Caki2 (cell line): ENCODE measurements at regions not wholly inside any gene's neighbourhood (a gene's known extent, or its start where the extent isn't known, plus 50 kb on each side); places are given as distances from the start of the nearest gene placed in this dataset.

Experiments
- DNase-seq: peaks from one replicate; pipeline ENCODE4 v3.0.0-alpha.2; 2015; ENCODE audit warnings: low read depth
- in situ Hi-C: cut with HindIII; loops from 2 replicates; pipeline ENCODE4 v1.10.0; 2016; ENCODE audit warnings: low sequenced_read_pairs, low pct_unique_long_range_greater_than_20kb, mixed read lengths

DNA sequence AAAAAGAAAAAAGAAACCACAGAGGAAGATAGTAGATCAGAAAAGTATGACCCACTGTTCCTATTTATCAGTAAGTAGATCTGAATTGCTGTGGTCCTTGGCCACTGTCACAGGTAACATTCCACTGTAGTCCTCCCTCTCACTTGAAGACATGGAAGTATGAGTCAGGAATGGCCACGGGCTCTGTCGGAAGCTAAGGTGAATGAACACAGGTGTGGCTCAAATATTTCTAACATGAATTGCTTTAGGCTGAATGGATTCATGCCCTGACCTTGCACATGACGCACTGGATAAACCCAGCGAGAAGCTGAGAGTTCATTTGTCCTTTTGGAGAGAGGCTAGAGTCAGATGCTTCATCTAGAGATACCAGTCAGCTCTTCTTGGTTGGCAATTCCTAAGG is 224.5 kb upstream of the SP8 start:
- peak; percentile 48 for DNase-seq
- in situ Hi-C loops, result no loop called here

DNA sequence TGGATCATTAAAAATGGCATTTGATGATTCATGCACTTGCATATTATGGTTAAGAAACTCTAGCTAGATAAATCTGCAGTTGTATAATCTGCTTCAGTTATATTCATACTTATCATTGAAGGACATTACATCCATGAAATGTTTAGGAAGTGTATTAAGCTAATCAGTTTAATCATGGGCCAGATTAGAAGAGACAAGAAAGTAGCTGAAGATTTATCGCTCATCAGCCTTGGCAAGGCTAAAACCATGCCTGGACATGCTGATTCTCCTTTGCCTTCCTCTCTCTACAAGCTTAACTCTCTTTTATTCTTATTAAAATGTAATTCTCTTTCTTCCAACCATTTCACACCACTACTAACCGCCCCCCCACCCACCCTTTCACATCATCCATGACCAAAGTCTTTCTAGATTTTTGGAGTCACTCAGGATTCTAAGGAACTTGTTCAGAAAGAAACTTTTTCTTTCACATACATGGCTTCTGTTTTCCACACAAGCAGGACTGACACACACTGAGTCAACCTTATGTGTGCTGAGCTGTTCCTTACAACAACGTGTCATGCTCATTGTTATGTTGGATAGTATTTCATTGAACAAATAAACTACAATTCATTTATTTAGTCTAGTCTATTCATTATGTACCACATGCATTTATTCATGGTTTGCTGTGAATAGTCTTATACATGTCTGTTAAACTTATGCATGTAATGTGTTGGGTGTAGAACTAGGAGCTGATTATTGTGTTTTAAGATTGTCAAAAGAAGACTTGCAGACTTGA is 227.3 kb upstream of the SP8 start:
- in situ Hi-C loops, result no loop called here
- DNase-seq, result no peak

DNA sequence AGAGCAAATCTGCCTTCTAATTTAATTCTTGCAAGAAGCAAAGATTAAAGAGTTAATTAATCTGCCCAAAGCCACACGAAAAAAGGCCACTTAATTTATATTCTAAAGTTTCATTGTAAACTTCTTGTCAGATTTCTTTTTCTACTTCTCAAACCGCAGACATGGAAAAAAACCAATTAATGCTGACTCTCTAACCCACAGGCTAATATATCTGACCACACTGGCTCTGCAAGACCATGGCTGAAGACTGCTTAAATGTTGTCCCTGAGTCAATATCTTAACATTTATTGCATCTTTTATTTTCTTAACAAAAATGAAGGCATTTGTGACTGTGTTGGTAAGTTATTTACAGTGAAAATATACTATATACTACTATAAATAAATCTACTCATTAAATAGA is 234.0 kb upstream of the SP8 start:
- DNase-seq, result no peak

DNA sequence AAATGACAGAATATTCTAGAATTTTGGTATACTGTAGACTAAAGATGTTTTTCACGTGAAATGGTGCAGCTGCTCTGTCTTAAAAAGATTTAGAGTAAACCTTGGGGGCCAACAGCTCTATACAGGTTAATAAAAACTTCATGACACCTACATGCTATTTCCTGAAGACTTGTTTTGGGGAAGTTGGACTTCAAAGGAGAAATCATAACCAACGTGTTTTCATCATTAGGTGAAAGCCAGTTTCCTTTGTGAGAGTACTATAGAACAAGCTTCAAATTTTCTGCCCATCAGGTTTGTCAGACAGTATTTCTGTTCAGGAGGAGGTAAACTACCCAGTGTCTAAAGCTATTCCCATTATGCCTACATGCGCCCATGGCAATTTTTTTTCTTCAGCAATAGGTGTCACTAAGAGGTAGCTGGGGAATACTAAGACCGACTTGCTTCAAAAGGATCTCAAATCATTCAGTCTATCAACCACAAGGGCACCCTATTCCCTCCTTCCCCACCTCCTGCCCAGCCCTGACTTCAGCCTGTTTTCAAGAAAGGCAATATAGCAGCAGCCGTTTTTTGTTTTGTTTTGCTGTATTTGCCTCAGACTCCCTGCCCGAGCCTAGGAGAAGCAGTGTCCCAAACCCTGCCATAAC is 237.3 kb upstream of the SP8 start:
- in situ Hi-C loops, result no loop called here
- no peak for DNase-seq

More for the DNA sequence above, 234.0 kb upstream of the SP8 start:
- in situ Hi-C loops, result no loop called here

DNA sequence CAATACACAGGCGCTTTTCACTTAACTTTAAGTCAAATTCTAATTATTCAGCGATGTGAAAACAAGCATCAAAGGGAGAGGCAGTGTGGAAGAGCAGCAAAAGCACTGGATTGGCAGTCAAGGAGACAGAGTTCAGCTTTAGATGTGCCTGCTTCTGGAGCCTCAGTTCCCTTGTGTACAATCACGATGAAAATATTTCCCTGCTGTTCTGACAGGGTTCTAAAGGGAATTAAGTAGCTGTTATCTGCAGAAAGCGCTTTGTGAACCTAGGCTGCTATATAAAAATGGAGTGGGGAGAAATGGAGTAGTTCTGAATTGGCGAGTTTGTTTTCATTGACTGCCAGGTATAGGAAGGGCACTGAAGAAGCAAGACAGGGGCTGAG is 237.8 kb upstream of the SP8 start:
- in situ Hi-C loops, result no loop called here

DNA sequence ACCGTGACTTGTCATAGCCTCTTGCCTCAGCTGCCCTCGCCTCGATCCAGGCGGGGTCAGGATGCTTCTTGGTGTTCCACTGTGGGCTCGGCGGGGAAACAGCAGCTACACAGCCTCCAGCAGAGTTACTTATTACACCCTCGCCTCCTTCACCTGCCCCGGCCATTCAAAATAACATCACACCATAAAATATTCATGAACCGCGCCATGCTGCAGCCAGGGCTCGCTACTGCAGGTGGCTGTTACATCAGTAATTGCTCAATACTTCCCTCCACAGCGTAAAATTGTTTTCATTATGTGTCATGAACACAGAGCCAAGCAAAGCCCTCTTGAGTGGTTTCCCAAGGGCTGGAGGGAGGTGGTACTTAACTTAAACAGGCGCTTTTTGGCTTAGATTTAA is 241.5 kb upstream of the SP8 start:
- peak; percentile 78 for DNase-seq
- in situ Hi-C loops, result no loop called here

More for the DNA sequence above, 237.8 kb upstream of the SP8 start:
- DNase-seq, result no peak

DNA sequence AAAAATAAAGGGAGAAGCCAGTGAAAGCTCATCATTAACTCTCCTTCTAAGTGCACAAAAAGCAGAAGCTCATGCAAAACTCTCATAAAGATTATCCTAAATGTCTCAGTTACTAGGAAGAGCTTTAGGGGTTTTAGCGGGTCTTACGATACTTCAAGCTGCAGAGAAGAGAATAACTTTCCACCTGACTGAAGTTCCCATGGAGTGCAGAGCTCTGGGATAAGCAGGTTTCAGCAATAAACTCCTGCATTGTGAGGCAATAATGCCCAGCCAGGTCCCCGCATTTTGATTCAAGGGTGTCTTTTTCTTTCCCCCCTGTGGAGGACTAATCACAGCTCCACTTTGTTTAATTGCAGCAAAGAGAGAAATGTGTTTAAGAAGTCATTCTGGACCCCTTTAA is 241.9 kb upstream of the SP8 start:
- DNase-seq, result no peak
- in situ Hi-C loops, result no loop called here

DNA sequence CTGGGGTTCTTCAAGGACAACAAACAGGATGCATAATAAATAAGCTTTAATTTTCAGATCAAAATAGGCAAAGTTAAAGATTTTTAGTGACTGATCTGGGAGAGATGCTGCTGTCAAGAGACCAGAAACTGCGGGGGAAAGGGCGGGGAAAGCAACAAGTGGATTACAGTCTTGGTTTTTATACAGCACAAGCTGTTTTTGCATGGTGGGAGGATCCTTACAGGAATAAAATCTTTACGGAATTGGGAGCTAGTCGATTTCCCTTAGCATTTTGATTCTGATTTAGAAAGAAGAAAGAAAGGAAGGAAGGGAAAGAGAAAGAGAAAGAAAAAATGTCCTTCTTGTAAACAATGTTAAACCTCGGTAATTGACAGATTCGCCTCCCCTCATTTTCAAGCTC is 242.3 kb upstream of the SP8 start:
- DNase-seq, result no peak
- in situ Hi-C loops, result no loop called here

DNA sequence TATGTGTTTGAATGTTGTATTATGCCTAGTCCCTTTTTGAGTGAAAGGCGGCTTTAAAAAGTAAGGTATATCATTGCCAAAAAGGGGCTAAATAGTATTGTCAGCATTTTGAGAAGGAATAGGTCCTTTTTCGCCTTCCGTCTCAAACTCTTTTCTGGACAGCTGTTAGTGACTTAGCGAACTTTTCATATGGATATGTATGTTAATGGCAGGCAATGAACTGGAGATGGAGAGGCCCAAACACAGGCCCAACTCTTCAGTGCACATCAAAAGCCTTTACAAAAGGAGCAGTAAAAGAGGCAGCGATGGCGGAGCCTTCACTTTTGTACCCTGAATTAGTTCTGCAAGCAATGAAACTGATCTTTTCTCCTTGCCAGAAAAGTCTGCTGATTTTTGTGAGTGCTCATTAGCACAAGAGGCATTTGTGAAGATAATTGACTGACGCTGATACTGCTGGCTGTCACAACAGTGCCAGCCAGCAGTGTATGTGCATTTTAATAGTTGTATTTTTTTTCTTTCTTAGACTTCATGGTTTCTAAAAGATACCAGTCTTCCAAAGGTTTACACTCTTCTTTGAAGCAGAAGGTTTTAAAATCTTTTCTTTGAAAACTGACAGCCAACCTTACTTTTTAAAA is 243.7 kb upstream of the SP8 start:
- in situ Hi-C loops, result no loop called here
- no peak for DNase-seq

DNA sequence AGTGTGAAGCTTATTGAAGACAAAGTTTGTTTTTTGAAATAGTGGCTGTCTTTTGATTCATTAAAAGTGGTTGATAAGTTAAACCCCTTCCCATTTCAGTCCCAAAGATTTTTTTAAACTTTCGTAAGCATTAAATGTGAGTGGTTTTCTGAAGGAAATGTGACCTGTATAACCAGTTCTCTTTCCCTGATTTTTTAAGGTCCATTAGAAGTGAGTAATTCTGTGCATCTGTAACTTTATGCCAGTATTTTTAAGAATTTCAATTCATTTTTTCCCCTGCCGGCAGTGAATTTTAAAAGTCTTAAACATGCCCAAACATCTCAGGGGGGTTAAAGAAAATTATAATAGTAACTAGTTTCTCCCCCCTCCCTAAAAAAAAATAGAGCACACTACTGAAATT is 254.6 kb upstream of the SP8 start:
- in situ Hi-C loops, result no loop called here
- no peak for DNase-seq

DNA sequence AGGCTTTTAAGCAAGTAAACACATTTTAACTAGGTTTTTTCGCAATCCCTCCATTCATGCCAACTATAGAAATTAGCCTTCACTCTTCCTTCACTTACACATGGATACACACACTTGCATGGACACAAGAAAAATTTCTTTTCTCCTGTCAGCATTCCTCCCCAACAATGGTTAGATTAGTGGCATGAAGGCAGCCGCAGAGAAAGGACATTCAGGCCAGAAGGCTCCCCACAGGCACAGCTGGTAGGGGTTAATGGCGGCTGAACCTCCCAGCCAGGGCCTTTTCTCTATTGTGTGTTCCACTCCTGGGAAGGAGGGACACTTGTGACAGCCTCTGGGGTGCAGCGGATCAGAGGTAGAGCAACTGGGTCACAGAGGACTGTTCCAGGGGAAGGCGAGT is 255.0 kb upstream of the SP8 start:
- in situ Hi-C loops, result no loop called here
- no peak for DNase-seq

DNA sequence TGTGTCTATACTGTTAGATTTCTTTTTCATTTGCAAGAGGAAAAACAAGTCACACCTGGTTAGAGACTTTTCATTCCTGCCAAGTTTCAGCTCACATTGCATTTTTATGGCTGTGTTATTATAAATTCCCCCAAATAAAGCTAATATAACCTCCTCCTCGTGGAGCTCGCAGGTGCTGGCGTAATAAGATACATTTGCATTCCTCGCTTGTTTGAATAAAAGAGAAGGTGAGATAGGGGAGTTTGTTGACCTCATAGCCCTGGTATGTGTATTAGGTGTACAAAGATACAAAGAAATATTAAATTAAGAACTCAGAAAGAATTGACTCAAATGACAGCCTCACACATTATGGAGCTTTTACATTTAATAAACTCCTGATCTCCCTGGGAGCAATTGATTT is 257.7 kb upstream of the SP8 start:
- in situ Hi-C loops, result no loop called here
- DNase-seq, result no peak

DNA sequence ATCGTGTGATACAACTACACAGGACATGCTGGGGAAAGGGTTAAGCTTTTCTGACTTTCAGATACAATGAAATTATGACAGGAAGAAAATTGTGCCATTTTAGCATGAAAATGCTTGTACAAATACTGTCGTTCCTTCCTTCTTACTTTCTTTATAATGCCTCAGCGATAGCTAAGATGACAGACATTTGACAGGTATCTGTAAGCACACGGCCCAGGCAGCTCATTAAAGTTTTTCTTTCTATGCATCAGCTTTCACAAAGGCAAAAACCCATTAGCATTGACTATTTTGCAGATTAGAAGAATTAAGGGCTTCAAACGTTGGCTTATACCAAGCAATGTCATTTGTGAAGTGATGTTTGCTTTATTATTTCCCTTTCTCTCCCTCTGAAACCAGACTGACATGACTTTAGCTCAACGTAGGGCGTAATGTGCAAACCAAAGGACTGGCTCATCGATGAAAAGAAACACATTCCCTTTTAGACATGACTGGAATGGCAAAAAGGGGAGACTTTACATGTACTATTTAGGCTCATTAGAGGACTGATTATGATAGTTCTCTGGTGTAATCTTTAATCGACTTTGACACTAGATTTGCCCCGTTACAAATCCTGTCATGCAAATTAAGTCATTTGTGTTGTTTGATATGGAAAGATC is 258.4 kb upstream of the SP8 start:
- in situ Hi-C loops, result no loop called here
- DNase-seq, result no peak

DNA sequence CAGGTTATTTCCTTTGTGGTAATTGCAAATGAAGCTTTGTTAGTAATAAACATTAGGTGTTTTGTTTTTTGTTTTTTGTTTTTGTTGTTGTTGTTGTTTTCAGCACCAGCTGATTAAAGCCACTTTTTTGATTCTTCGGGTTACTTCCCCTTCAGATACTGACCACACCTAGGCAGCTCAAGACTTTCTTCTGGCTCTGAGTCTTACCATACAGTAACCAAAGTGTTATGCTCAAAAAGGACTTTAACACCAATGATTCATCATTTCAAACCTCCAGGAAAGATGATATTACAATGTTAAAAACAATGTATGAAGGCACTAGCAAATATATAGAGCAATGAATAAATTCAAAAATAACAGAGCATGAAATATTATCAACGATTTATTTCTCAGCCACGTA is 265.2 kb upstream of the SP8 start:
- no peak for DNase-seq
- in situ Hi-C loops, result no loop called here

DNA sequence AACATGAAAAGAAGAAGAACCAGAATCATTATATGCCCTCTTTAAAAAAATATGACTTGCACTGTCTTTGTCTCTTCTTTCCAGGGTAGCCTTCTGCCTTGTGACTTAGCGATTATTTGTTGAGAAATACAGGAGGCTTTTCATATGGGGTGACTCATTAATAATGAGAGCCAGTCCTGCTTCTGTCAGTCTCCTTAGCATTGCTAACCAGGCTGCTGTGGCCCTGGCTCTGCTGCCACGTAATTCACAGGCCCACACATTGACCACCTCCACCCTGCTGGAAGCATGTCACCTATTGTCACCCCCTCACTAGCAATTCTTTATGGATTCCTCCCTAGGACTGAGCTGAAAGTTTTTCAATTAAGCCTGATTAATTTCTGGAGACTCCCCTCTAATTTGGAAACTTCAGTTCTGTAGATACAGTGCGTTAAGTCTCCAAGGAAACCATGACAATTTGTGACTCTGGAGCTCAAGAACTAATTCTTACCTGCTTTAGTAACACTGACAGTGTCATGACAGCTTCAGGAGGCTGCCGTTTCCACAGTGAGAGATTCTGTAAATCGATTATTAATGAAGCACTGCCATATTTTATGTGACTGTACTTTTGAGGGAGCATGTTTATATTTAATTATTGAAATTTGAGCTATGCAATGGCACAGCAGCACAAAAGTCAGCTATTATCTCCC is 267.9 kb upstream of the SP8 start:
- in situ Hi-C loops, result no loop called here

DNA sequence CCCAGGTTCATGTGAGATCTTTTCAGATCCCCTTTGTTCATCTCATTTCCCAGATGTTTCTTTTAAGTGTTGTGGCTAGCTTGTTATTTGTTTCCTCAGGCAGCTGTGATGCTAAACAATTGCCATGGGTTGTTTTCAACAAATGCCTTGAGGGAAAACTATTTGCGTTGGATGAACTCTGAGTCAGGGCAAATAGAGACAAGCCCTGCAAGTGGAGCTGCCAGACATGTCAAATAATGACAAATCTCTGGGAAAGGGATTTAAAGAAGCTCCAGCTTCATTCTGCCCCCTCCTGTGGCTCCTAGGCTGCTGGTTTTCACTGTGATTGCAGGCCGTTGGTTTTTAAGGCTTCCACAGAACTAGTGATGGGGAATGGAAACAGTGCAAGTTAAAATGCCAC is 272.4 kb upstream of the SP8 start:
- in situ Hi-C loops, result no loop called here
- no peak for DNase-seq

More for the DNA sequence above, 267.9 kb upstream of the SP8 start:
- DNase-seq, result no peak

DNA sequence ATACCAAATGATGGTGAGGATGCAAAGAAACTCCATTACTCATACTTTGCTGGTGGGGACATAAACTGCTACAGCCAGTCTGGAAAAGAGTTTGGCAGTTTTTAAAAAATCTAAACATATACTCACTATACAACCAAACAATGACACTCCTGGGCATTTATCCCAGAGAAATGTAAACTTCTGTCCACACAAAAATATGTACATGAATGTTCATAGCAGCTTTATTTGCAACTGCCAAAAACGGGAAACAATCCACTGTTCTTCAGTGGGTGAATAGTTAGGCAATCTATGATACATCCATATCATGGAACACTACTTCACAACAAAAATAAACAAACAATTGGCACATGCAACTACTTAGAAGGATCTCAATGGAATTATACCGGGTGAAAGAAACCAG is 276.4 kb upstream of the SP8 start:
- DNase-seq, result no peak
- in situ Hi-C loops, result no loop called here

DNA sequence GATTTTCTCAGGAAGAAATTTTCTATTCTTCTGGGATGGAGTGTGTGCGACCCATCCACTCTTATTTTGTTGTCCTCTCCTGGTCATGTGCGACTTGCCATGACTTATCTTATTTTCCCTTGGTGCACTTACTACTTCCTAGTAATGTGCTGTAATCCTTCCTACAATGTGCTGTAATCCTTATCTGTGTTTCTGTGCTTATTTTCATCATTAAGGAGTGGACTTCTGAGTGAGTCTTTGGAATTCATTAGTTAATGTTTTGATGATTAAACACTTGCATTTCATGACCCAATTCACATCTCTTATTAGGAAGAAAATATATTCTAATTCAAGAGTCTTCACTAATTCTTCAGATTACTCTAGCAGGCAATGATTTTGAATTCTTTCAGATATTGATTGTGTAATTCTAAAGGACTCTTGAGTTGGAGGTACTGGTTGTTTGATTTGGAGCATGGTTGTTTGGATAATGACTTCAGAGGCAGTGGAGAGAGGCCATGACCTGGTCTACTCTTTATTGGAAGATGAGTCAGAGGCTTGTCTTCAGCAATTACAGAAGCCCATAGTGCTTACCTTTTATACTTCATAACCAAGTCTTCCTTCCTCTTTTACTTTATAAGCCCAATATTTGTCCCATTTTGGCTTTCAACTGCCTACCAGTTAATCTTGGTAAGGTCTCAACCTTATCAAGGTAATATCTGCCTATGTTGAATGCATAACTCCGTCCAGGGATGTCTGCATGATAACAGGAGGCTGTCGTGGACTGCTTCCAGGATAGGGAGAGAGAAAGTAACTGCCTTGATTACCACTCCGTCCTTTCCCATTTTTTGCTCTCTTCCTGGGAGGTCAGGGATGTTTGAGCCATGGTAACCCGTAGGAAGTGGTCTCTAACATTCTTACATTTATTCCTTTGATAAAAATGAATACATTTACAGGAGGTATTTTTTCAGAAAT is 278.3 kb upstream of the SP8 start:
- in situ Hi-C loops, result no loop called here
- DNase-seq, result peak; percentile 80
